Stomach smooth muscle (tissue), 2 donors: ENCODE measurements at regions not wholly inside any gene's neighbourhood (a gene's known extent, or its start where the extent isn't known, plus 50 kb on each side); places are given as distances from the start of the nearest gene placed in this dataset.

ENCODE experiments used
- H3K27ac ChIP-seq: one replicate; pipeline ENCODE4 v1.7.0; 2013; ENCODE audit warnings: mild to moderate bottlenecking, low read length, inconsistent platforms
- H3K27me3 ChIP-seq, 2 donors: one replicate each; pipeline ENCODE4 v1.7.0; 2013; ENCODE audit warnings: low read length in 2 of 2; ENCODE audit not compliant: insufficient read depth in 2 of 2, control insufficient read depth in 1 of 2
- H3K36me3 ChIP-seq, 2 donors: one replicate each; pipeline ENCODE4 v1.7.0; 2013; ENCODE audit warnings: low read length in 2 of 2; ENCODE audit not compliant: control insufficient read depth in 2 of 2, insufficient read depth in 2 of 2
- H3K4me1 ChIP-seq: one replicate; pipeline ENCODE4 v1.7.0; 2013; ENCODE audit warnings: low read length; ENCODE audit not compliant: control insufficient read depth, insufficient read depth
- H3K4me3 ChIP-seq, 2 donors: one replicate each; pipeline ENCODE4 v1.7.0; 2013; ENCODE audit warnings: low read length in 2 of 2
- H3K9ac ChIP-seq, 2 donors: one replicate each; pipeline ENCODE4 v1.7.0; 2013; ENCODE audit warnings: low read length in 2 of 2, mild to moderate bottlenecking in 1 of 2
- H3K9me3 ChIP-seq, 2 donors: one replicate each; pipeline ENCODE4 v1.7.0; 2013; ENCODE audit warnings: low read length in 2 of 2; ENCODE audit not compliant: control insufficient read depth in 2 of 2
- donor health status: healthy.
- donor health status: Pancreatic carcinoma.

DNA sequence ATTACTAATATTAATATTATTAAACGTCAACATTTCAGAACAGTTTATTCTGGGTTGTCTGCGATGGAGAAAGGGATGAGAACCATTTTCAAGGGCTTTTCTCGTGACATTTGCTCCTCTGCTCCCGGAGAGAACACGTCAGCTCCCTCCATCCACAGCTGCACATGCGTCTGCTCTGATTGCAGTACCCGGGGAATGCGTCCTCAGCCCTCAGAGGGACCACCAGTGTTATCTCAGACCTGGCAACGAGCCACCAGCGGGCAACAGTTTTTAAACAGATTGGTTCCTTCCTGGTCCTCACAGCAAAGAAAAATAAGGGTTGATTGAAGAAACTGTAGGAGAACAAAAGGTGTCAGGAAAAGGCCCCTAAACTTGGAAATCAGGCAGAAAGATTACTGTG is 202.2 kb upstream of the ADAMTS9 start:
- no peak overlapping the region for H3K9ac ChIP-seq

DNA sequence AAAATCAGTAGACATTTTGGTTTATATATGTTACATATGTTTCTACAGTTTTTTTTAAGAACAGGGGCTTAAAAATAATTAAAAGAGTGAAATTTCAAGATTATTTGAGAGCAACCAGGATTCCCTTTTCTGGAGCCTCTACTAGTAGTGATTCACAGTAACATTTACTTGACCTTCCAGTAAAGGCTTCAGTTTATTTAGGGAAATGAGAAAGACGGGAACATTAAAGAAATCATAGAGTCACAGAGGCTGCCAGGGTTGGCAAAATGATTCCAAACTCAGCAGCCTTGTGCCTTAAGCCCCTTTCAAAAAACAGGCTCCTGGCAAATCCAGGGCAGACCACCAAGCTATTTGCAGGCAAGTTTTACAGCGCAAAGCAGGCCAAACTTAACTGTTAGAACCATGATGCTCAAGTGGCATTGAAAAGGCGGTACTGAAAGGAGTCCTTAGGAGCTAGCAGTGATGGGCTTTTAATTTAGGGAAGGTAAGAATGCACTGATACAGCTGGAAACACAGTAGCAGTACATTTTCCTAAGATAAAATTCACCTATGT is 201.1 kb upstream of the ADAMTS9 start:
- no peaks in the 10 kb centered on the region for H3K9me3 ChIP-seq
- no peaks in the 10 kb centered on the region for H3K4me1 ChIP-seq
- H3K36me3 ChIP-seq: no peaks in the 10 kb centered on the region
- H3K9ac ChIP-seq: no peak overlapping the region
- H3K27me3 ChIP-seq: no peaks in the 10 kb centered on the region
- no peak overlapping the region for H3K27ac ChIP-seq
- no peak overlapping the region for H3K4me3 ChIP-seq

More for the DNA sequence above, 202.2 kb upstream of the ADAMTS9 start:
- no peaks in the 10 kb centered on the region for H3K9me3 ChIP-seq
- no peak overlapping the region for H3K4me3 ChIP-seq
- no peaks in the 10 kb centered on the region for H3K27me3 ChIP-seq
- H3K4me1 ChIP-seq: peaks cover 4% of the 10 kb centered on the region
- no peaks in the 10 kb centered on the region for H3K36me3 ChIP-seq
- no peak overlapping the region for H3K27ac ChIP-seq

DNA sequence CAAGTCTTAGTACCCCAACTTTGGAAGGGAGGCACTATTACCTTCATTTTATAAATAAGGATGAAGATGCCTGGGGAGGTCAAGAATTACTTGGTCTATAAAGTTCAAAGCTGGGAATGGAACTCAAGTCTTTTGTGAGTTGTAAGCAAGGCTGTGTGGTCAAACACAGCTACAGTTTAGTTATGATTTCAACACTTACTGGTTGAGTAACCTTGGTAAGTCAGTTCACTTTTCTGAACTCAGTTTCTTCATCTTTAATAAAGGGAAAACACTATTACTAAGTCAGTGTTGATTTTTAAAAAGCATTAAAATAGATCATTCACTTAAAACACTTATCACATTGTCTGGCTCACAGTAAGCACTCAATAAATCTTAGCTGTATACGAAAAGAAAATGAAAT is 200.4 kb upstream of the ADAMTS9 start:
- H3K27ac ChIP-seq: no peak overlapping the region
- H3K4me3 ChIP-seq: no peak overlapping the region
- H3K9me3 ChIP-seq: no peaks in the 10 kb centered on the region
- no peaks in the 10 kb centered on the region for H3K4me1 ChIP-seq
- no peak overlapping the region for H3K9ac ChIP-seq
- no peaks in the 10 kb centered on the region for H3K36me3 ChIP-seq
- H3K27me3 ChIP-seq: no peaks in the 10 kb centered on the region

DNA sequence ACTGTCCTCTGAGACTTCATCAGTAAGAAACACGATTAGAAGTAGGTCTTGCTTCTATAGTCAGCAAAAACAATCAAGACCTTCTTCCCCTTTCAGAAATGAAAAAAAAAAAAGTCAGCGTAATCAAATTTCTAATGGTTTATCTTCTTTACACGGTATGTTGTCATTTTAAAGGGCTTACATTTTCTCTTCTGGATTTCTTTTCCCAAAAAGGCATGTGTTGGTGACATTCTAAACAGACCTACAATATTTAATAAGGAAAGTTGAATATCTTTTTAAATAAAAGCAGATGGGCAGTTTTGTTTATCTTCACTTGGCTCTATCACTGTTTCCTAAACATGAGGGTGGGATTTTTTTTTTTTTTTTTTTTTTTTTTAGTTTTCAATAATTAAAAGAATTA is 197.3 kb upstream of the ADAMTS9 start:
- Histone ChIP-seq H3K9ac (no peak overlapping the region), H3K4me1 (no peaks in the 10 kb centered on the region), H3K27me3 (no peaks in the 10 kb centered on the region), H3K9me3 (peaks cover 0 to 2% of the 10 kb centered on the region in 2 donors), H3K36me3 (no peaks in the 10 kb centered on the region), H3K4me3 (no peak overlapping the region), H3K27ac (no peak overlapping the region)

DNA sequence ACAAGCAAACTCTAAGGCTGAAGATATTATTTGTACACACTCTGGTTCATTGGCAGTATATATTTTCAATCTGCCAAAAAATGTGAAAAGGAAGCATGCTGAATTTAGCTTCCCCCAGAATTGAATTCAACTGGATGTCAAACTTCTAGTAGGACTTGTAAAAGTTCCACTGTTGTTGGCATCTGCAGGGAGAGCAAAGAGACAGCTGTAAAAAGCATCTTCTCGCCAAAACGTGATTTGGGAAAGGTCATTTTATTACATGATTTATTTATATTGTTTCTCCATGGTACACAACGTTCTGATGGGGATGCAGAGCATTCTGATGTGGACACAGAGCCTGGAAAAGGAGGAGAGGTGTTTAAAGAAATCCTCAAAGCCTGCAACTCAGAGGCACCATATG is 196.7 kb upstream of the ADAMTS9 start:
- Histone ChIP-seq H3K4me1 (no peaks in the 10 kb centered on the region), H3K9ac (no peak overlapping the region), H3K4me3 (no peak overlapping the region), H3K27me3 (no peaks in the 10 kb centered on the region), H3K9me3 (peaks cover 0 to 2% of the 10 kb centered on the region in 2 donors), H3K27ac (no peak overlapping the region), H3K36me3 (no peaks in the 10 kb centered on the region)

GRCh38 chr3:64880916-64881315 is 193.1 kb upstream of the ADAMTS9 start:
- no peak overlapping the region for H3K27ac ChIP-seq
- H3K27me3 ChIP-seq: no peaks in the 10 kb centered on the region
- H3K36me3 ChIP-seq: no peaks in the 10 kb centered on the region
- no peak overlapping the region for H3K9ac ChIP-seq
- no peaks in the 10 kb centered on the region for H3K4me1 ChIP-seq
- H3K4me3 ChIP-seq: no peak overlapping the region
- H3K9me3 ChIP-seq: peaks cover 0 to 2% of the 10 kb centered on the region in 2 donors

GRCh38 chr3:64878362-64878761 is 190.6 kb upstream of the ADAMTS9 start:
- no peak overlapping the region for H3K9ac ChIP-seq
- no peak overlapping the region for H3K27ac ChIP-seq
- peaks cover 0 to 2% of the 10 kb centered on the region in 2 donors for H3K9me3 ChIP-seq
- no peaks in the 10 kb centered on the region for H3K4me1 ChIP-seq
- H3K36me3 ChIP-seq: peaks cover 6 to 12% of the 10 kb centered on the region in 2 donors
- no peaks in the 10 kb centered on the region for H3K27me3 ChIP-seq
- no peak overlapping the region for H3K4me3 ChIP-seq

GRCh38 chr3:64873400-64873799 is 185.6 kb upstream of the ADAMTS9 start:
- Histone ChIP-seq H3K4me1 (no peaks in the 10 kb centered on the region), H3K9ac (no peak overlapping the region)

GRCh38 chr3:64872345-64872744 is 184.5 kb upstream of the ADAMTS9 start:
- Histone ChIP-seq H3K9ac (no peak overlapping the region), H3K4me3 (no peak overlapping the region), H3K27me3 (no peaks in the 10 kb centered on the region), H3K4me1 (no peaks in the 10 kb centered on the region), H3K27ac (no peak overlapping the region), H3K36me3 (peaks cover 14 to 15% of the 10 kb centered on the region in 2 donors), H3K9me3 (no peaks in the 10 kb centered on the region)

More at GRCh38 chr3:64873400-64873799, 185.6 kb upstream of the ADAMTS9 start:
- peaks cover 13 to 15% of the 10 kb centered on the region in 2 donors for H3K36me3 ChIP-seq
- H3K4me3 ChIP-seq: no peak overlapping the region
- no peaks in the 10 kb centered on the region for H3K27me3 ChIP-seq
- H3K27ac ChIP-seq: no peak overlapping the region
- no peaks in the 10 kb centered on the region for H3K9me3 ChIP-seq

- no peaks in the 10 kb centered on the region for H3K27me3 ChIP-seq
- no peaks in the 10 kb centered on the region for H3K4me1 ChIP-seq
- H3K27ac ChIP-seq: no peak overlapping the region
- H3K9me3 ChIP-seq: no peaks in the 10 kb centered on the region
- H3K4me3 ChIP-seq: no peak overlapping the region
- no peak overlapping the region for H3K9ac ChIP-seq
- peaks cover 15% of the 10 kb centered on the region in 2 donors for H3K36me3 ChIP-seq
Observed at GRCh38 chr3:64871834-64872249, 184.0 kb upstream of the ADAMTS9 start.

DNA sequence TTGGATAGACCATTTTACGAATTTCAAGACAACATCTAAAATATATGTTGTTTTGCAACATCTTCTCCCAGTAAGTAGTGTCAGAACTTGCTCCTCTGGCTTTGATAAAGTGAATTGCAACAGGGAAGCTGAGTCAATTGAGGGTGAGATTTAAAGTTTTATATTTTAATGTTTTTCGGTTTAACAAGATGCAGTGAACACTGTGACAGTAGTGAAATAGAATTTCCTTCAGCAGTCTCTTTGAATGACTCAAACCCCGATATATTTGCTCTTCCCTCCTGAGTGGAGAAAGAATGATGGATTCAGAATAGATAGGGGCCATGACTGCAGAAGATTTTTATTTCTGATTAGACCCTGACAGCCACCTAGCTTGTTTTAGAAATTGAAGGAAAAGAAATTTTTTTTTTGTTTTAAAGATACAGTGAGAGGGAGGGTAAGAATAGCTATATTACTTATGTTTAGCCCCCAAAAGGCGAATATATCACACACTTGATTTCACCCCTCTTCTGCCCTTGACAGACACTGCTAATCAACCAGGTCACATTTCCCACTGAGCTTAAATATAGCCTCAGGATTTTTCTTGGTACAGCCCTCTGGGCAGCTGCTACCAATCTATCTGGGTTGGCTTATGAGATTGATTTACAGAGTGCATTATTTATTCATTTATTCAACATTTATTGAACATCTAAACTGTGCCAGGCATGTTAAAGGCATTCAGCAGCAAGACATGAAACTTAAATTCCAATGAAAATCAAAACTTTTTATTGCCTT is 183.3 kb upstream of the ADAMTS9 start:
- no peak overlapping the region for H3K9ac ChIP-seq
- H3K27ac ChIP-seq: no peak overlapping the region
- no peaks in the 10 kb centered on the region for H3K4me1 ChIP-seq
- no peaks in the 10 kb centered on the region for H3K9me3 ChIP-seq
- no peaks in the 10 kb centered on the region for H3K27me3 ChIP-seq
- no peak overlapping the region for H3K4me3 ChIP-seq
- H3K36me3 ChIP-seq: peaks cover 15% of the 10 kb centered on the region in 2 donors
